Hematopoietic multipotent progenitor cell (in vitro differentiated cells): ENCODE measurements at regions not wholly inside any gene's neighbourhood (a gene's known extent, or its start where the extent isn't known, plus 50 kb on each side); places are given as distances from the start of the nearest gene placed in this dataset.

Source experiments
- DNase-seq, 3 donors: peaks; one replicate each; pipeline ENCODE4 v3.0.0-alpha.2; 2011 to 2015; ENCODE audit warnings: low read depth in 2 of 3, low spot score in 2 of 3

DNA sequence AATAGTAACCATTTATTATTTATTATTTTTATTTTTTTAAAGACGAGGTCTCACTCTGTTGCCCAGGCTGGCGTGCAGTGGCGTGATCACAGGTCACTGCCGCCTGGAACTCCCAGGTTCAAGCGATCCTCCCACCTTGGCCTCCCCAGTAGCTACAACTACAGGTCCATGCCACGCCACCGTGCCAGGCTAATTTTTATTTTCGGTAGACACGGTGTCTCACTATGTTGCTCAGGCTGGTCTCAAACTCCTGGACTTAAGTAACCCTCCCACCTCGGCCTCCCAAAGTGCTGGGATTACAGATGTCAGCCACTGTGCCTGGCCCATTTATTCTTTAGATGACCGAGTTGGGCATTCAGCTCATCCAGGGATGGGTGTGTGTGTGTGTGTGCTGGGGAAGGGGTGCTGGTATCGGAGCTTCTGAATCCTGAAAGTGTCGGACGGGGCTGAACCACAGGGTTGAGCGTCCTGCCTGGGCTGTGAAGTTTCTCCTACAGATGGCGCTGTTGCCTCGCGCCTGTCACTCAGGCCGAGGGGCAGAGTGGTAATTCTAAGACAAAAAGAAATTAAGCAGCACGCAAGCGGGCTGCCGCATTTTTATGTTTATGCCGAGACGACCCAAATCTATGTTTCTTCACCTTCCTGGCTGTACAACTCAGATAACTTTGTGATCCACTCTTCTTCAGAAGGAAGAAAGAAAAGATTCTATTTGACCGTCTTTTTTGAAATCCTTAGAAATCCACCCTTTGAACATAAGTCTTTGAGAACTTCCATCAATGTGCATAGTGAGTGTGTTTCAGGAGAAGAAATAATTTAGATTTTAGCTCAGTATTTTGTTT lies 252.8 kb downstream of the CDH26 start:
- peak; percentile 11 to 81 (median 70) for DNase-seq

GRCh38 chr20:60211618-60212463 lies 253.6 kb downstream of the CDH26 start:
- no peak for DNase-seq

DNA sequence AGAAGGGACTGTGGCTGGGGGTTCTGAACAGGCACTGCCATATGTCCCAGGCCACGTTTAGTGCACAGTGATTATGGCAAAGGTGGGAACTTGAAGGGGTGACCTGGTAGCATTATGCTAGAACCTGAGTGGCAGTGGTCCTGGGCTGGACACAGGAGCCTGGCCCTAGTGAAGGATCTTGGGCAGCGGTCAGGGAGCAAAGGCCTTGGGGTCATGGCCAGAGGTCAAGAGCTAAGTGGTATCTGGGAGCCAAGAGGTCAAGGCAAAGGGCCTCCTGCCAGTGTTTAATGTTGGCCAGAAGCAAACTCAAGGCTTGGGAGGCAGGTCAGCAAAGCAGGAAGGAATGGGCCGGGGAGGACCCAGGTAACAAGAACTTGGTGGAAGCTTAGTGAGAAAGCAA lies 254.5 kb downstream of the CDH26 start:
- no peak for DNase-seq

- no peak for DNase-seq
Observed at GRCh38 chr20:60213126-60213893, 255.1 kb downstream of the CDH26 start.

DNA sequence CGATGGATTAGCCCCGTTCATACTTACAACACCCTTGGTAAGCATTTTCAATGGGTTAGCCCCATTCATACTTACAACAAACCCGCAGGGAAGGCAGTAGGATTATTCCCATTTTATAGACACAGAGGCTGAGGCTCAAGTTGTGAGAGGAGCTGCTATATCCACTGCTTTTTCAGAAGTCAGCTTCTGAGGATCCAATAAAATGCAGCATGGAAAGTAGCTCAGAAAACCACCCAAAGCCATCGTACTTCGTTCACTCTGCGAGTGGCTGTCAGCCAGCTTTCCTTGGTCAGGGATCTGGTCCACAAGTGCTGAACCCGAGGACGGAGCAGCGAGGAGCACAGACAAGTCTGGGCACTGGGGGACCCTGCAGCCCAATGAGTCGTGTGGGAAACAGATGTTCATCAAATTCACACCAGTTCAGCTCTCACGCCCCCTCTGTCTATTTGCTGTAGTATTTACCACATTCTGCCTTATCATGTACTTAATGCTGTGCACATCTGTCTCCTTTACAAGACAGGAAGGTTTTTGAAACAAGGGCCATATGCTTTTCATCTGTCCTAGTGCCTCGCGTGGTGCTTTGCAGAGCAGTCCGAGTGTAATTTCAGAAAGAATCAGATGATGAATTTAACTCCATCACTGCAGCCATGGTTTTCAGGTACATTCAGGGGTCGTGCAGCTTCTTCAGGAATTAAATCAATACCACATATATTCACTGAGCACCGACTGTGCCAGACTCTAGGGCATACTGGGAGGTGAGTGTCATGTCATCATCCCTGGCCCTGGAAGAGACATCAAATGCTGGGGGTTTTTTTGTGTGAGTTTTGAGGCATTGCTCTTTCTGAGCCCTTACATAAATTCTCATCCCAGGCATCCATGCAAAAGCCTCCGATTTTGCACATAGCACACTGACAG lies 256.9 kb downstream of the CDH26 start:
- peak in 2 of 3 donors; percentile 44 to 81 for DNase-seq

DNA sequence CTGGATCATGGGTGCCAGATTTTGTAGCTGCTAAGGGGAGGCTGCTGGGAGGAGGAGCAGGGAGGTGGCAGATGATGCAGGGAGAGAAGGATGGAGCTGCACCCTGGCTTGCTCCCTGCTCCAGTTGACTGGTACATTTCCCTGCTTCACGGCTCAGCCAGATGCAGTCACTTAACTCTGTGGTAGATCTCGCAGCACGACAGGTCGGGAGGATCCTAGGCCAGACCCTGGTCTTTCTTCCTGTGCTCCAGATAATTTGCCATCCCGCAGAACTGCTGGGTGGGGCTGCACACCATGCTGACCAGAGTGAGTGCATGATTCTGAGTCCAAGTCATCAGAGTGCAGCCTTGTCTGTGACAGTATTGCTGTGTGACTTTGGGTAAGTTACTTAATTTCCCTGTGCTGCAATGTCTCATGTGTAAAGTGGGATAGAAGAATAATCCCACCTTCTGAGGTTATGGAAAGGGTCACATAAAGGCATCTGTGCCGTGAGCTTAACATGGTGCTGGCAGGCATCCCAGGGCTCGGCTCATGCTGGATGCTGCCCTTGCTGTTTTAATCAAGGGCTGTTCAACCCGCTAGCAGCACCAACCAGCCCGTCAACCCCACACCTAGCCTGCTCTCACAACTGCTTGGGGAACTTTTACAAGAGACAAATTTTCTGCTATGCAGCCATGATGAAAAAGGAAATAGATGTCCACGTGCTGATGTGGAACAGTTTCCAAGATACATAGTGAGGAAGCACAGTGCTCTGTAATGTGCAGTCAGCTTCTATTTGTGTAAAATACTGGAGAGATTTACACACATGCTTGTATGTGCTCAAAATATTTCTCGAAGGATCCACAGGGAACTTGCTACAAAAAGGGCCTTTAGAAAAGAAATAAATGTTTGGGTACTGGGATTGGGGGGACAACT lies 257.9 kb downstream of the CDH26 start:
- DNase-seq, result no peak

DNA sequence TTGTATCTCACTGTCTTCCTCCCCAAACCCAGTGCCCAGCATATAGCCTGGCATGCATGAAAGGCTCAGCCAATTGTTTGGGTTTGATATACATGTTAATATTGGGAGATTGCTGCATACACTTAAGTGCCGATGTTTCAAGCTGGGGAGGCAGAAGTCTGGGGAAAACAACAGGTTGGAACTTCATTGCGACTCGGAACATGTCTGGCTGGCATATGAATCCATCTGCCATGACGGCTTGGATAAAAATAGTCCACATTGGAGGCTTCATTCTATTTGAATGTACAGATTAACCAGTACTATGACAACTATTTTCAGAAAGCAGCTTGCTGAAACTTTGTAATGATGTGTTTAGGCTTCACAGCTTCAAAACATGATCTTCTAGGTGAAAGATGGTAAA lies 261.0 kb downstream of the CDH26 start:
- DNase-seq, result no peak

GRCh38 chr20:60219984-60220562 lies 261.9 kb downstream of the CDH26 start:
- no peak for DNase-seq

DNA sequence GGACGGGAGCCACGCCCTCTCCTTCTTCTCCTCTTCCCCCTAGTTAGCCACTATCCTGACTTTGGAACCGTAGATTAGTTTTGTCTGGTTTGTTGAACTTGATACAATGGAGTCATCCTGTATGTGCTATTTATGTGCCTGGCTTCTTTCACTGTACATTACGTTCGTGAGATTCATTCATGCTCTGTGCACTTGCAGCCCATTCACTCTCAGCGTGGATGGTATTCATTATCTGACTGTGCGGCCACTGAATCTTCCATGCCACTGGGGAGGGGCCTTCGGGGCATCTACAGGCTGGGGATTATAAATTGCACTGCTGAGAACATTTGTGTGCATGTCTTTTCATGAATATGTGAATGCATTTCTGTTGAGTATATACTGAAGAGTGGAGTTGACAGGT lies 262.5 kb downstream of the CDH26 start:
- no peak for DNase-seq

DNA sequence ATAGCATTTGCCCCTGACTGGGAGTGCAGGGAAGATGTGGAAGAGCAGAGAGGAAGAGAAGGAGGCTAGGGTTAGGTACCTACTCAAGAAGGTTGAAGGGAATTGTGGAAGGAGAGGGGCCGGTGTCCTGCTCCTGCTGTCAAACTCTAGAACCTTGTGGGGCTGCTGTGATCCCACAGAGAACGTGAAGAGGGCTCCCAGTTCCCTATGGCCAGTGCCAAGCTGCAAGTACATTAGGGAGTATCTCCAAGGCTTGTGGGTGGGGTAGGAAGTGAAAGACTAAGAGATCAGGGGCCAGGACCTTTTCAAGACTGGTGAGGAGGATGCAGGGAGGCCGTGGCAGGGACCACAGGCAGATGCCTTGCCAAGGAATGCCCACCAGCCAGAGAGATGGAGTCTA lies 263.4 kb downstream of the CDH26 start:
- DNase-seq, result no peak

- DNase-seq, result no peak
Observed at GRCh38 chr20:60222497-60222896, 264.3 kb downstream of the CDH26 start.

- no peak for DNase-seq
Observed at GRCh38 chr20:60223174-60223573, 265.0 kb downstream of the CDH26 start.

- peak in 1 of 3 donors; percentile 57 for DNase-seq
Observed at GRCh38 chr20:60224914-60225313, 266.7 kb downstream of the CDH26 start.

- peak in 1 of 3 donors; percentile 70 for DNase-seq
Observed at GRCh38 chr20:60228255-60228654, 270.0 kb downstream of the CDH26 start.

- DNase-seq, result no peak
Observed at GRCh38 chr20:60232380-60232779, 274.2 kb downstream of the CDH26 start.

- no peak for DNase-seq
Observed at GRCh38 chr20:60233018-60233630, 274.9 kb downstream of the CDH26 start.

DNA sequence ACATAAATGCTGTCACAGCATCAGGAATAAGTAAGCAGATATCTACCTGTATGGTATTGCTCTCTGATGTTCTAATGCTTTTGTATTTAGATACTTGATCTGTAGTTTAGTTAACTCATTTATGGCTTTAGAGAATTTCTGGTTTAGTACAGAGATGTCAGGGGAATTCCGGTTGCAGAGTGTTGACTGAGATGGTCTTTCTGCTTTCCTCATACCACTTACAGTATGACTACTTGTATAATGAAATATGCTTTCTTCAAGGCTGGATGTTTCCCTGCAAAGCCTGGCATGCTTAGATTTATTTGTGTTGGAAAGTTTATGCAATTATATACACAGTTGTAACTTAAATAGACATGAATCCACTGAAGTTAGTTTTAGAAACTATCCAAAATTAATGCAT lies 278.4 kb downstream of the CDH26 start:
- no peak for DNase-seq

DNA sequence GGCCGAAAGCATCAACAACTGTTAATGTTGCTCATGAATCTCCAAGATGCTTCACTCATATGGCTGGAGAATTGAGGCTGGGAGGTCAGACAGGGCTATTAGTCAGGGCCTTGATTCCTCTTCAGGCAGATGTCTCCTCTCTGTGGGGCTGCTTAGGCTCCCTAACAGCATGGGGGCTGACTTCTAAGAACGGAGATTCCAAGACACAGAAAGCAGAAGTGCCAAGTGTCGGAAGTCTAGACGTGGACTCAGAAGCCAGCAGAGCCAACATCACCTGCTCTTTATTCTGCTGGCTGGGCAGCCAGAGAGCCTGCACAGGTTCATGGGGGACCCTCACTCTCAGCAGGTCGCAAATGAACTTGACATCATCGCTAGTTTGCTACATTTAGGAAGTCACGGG lies 279.8 kb downstream of the CDH26 start:
- DNase-seq, result no peak
